HG03060 (cell line): ENCODE measurements at regions not wholly inside any gene's neighbourhood (a gene's known extent, or its start where the extent isn't known, plus 50 kb on each side); places are given as distances from the start of the nearest gene placed in this dataset.

Source experiments
- ATAC-seq: cut with Tn5 transposase; IDR thresholded peaks from one replicate; pipeline ENCODE4 v1.9.1; 2021; ENCODE audit warnings: low read depth, moderate number of reproducible peaks; ENCODE audit not compliant: unreplicated experiment

DNA sequence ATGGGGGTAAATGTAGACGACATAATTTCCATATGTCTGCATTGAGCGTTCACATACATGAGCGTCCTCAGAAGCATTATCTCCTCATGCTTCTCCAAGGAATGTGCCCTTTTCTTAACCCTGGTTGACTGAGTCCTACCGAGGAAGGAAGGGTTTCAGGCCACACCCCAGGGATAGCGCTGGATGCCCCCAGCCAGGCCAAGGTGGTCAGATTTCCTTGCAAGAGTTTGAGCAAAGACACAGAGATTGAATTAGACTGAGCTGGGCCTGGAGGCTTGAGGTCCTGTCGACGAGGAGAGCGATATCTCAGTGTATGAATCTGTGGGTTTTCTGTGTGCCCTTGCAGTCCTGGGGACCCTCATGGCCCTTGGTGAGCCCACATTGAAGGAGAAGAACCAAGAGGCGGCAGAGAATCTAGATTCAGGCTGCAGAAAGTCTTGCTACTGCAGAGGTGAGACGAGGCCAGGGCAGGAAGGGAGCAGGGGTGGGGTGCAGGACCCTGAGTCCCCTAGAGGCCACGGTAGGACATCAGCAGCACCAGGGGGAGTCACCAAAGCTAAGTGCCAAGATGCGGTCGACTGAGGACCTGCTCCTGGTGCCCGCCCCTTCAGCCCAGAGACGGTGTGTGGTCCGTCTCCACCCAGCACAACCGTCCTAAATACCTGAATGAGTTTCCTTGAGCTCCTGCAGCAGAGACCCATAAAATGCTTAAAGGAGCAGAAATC lies 94.7 kb upstream of the DIO3 start:
- ATAC-seq: no peak

DNA sequence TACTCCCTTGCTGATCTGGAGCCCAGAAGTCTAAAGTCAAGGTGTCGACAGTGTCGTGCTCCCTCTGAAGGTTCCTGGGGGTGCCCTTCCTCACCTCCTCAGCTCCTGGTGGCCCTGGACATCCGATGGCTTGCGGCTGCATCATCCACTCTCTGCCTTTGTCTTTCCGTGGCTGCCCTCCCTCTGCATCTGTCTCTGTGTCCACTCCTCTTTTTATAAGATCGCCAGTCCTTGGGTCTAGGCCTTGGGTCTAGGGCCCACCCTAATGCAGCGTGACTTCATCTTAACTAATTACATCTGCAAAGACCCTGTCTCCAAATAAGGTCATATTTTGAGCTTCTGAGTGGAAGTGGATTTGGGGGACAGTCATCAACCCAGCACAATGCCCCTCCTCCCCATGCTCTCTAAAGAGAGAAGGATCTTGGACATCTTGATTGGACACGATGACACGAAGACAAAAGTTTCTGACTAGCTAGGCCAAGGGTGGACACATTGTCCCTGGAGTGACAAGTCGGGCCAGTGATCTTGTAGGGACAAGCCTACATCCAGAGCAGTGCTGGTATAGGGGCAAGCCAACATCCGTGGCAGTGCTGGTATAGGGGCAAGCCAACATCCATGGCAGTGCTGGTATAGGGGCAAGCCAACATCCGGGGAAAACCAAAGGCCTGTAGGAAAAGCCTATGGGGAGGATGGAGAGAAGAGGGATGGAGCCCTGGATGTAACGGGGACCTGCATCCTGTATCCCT lies 93.9 kb upstream of the DIO3 start:
- no peak for ATAC-seq

DNA sequence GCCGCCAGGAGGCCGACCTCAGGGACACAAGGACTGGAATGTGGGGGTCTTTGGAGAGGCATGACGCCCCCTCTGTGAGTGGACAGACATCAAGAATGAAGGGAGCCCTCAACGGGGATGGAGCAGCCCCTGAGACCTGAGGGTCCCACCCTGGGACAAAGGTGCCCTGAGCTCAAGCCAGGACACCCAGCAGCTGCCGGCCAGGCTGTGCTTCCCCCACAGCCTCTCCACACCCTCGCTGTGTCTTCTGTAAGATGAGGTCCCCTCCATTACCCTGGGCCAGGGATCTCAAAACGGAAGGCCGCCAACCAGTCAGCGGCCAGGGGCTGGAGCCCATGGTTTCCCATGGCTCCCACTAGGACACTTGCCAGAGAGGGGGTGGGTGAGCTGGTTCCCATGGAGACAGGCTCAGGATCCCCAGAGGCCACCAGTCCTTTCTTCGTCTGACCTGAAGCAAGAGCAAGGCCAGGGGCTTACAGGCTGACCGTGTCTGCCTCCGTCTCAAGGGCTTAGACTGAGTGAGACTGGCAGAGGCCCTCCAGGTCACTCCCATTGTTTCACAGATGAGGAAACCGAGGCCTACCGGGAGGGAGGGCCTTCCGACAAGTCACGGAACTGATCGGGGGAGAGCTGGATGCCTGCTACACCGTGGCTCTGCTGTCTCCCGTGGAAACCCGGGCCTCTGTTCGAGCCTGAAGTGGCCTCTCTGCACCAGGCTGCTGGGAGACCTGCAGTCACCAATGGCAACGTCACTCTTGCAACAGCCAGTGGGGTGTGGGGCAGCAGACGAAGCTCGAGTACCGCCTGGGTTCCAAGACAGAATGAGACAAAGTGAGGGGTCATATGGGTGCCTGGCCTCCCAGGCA lies 91.7 kb upstream of the DIO3 start:
- ATAC-seq: no peak

GRCh38 chr14:101470266-101470665 lies 91.0 kb upstream of the DIO3 start:
- ATAC-seq: no peak

DNA sequence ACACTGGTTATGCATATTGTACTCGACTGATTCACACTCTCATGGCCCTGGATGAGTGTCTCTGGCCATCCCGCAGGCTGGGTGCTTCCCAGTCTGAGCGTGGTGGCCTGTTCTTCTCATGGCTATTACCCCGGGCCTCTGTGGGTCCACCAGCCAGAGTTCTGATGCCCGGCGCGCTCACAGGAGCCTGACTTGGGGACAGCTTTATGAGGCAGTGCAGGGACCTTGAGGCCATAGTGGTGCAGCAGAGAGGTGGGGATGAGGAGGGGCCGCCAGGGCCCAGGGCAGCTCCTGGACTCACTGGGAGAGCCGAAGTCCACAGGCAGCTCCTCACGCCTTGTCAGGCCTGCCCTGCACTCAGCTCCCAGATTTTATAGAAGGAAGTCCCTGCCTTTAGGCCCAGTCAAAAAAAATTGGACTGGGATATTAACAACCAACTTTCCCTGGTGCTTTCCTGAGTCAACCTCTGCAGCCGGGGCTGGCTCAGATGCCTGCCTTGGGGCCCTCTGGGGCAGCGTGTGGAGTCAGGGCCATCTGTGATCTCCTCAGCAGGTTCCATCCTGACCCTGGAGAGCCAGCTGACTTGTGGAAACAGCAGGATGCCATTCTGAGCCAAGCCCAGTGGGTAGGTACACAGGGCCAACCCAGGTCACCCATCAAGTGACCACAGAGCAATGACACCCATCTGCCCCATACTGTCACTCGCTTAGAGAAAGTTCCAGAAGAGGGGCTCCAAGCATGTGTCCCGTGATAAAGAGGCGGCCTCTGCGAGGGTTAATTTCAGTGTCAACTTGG lies 89.4 kb upstream of the DIO3 start:
- no peak for ATAC-seq

- ATAC-seq: no peak
These were observed 88.8 kb upstream of the DIO3 start for GRCh38 chr14:101472518-101472849.

- no peak for ATAC-seq
These were observed 88.1 kb upstream of the DIO3 start for GRCh38 chr14:101473045-101473729.

GRCh38 chr14:101473795-101474562 lies 87.3 kb upstream of the DIO3 start:
- ATAC-seq: no peak

- no peak for ATAC-seq
These were observed 86.5 kb upstream of the DIO3 start for GRCh38 chr14:101474563-101475455.

DNA sequence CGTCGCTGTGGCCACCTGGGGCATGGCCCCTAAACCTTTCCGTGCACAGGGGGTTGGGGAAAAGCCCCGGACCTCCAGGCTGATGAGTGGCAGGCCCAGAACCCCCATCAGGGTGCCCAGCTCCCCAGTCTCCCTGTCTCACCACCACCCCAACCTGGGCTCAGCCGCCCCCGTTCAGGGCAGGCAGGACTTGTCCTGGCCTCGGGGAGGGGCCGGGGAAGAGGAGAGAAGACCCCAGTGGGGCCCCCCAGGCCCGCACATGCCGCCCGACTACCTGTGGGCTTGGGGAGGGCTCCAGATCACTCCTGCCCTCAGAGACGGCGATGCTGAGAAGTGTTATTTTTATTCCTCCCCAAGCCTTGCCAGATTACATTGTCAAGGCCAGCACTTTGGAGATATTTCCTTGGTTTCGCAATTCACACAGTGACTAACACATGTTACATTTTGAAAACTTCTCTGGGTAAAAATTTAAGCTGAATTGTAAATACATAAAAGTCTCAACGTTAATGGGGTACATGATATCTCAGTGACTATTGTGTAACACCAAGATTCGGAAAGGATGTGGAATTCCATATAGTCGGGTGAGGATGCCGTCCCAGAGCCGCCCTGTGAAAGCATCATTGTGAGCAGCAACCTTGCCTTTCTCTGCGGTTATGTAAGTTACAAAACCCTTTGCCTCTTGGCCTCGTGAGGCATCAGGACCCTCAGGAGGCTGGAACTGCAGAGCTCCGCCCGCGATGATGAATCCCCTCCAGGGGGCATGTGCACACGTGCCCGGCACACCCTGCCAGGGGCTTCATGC lies 85.6 kb upstream of the DIO3 start:
- no peak for ATAC-seq

GRCh38 chr14:101476258-101476915 lies 84.9 kb upstream of the DIO3 start:
- no peak for ATAC-seq

- ATAC-seq: no peak
These were observed 84.3 kb upstream of the DIO3 start for GRCh38 chr14:101476916-101477553.

DNA sequence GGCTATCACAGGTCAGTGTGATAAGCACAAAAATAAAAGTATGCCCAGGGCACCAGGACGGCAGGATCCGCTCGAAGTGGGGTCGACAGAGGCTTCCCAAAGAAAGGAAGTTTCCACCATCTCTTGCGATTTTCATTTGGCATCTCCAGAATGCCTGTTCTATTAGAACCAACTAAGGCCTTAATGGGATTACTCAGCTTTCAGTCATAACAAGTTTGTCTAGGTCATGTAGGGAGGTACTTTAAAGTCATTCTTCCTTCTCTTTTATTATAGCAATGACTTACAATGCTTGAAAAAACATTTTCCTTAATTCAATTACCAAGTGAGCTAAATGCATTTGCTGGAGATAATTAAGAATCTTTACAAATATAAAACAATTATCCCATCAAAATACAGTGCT lies 83.6 kb upstream of the DIO3 start:
- ATAC-seq: no peak

- ATAC-seq: no peak
These were observed 83.2 kb upstream of the DIO3 start for GRCh38 chr14:101478096-101478495.

- no peak for ATAC-seq
These were observed 82.4 kb upstream of the DIO3 start for GRCh38 chr14:101478796-101479410.
